GM10847 (cell line): ENCODE measurements at regions not wholly inside any gene's neighbourhood (a gene's known extent, or its start where the extent isn't known, plus 50 kb on each side); places are given as distances from the start of the nearest gene placed in this dataset.

ENCODE experiments used
- POLR2A ChIP-seq: IDR thresholded peaks from 2 replicates; pipeline ENCODE4 v1.6.1; 2011; ENCODE audit not compliant: insufficient read length; ENCODE audit errors: extremely low read depth

GRCh38 chr12:90842477-90842876 lies 112.5 kb downstream of the CCER1 start:
- TF ChIP-seq POLR2A, result no peak

GRCh38 chr12:90841336-90841735 lies 113.6 kb downstream of the CCER1 start:
- TF ChIP-seq POLR2A, result no peak

DNA sequence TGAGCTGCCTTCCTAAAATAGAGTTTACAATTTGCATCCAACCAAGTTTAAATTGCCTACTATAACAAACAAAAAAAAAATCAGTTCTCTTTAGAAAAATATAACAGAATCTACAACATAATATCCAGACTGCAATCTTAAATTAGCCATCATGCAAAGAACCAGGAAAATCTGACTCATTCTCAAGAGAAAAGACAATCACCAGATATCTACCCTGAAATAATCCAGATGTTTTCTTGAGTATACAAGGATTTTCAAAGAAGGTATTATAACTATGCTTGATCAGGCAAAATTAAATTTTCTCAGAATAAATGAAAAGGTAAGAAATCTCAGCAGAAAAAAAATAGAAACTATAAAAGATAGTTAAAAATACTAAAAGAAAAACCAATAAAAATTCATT lies 115.6 kb downstream of the CCER1 start:
- no peak for TF ChIP-seq POLR2A

GRCh38 chr12:90836689-90837088 lies 118.3 kb downstream of the CCER1 start:
- no peak for TF ChIP-seq POLR2A

DNA sequence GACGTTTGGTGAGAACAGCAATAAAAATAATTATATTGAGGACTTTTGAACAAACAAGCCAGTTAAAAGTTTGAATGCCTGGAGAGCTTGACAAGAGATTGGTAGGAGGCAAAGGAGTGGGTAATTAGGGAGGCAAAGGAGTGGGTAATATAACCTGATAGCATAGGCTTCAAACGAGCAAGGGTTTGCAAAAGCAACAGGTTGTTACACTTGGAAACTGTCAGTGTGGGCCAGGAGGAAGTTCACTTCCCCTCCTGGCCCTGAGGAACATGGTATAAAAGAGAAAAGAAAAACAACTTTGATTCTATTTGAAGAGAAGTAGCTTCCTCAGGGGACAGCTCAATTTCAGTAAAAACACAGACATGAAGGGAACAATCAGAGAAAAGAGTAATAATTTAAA lies 121.7 kb downstream of the CCER1 start:
- TF ChIP-seq POLR2A, result no peak

- no peak for TF ChIP-seq POLR2A
Observed at GRCh38 chr12:90832427-90832826, 122.5 kb downstream of the CCER1 start.

GRCh38 chr12:90831712-90832111 lies 123.3 kb downstream of the CCER1 start:
- no peak for TF ChIP-seq POLR2A

GRCh38 chr12:90829044-90829443 lies 125.9 kb downstream of the CCER1 start:
- no peak for TF ChIP-seq POLR2A

- TF ChIP-seq POLR2A, result no peak
Observed at GRCh38 chr12:90828621-90829020, 126.4 kb downstream of the CCER1 start.

DNA sequence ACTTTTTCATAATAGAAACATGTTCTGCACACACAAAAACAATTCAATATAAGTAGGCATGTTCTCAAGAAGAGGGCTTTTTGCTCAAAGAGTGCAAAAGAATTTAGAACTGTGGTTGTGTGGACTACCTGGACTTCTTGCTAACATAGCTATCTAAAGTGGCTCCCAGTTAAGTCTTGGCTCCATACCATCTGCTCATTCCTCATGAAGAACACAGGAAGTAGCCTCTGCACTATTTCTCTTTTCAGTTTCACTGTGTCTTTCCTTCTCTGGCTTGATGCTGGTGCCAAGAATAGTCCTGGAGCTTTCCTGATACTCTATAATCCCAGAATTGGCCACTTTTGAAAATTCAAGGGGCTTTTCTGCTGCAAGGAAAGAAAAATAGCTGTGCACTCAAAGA lies 127.4 kb downstream of the CCER1 start:
- no peak for TF ChIP-seq POLR2A

DNA sequence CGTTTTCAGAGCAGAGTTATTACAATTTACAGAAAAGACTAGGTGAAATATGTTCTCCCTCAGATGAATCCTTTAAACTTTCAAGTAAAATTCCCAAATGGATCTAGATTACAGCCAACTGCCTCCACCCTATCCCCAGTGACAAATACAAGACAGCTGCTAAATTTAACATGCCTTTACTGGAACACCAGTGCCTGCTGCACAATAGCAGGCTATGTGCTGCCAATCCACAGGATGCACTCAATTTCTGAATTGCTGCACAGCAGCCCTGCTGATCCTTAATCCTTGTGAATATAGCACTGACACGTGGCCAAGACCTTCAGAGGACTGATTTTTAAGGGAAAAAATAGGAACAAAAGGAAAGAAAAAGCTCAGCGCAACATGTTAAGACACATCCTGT lies 128.9 kb downstream of the CCER1 start:
- TF ChIP-seq POLR2A, result no peak

- TF ChIP-seq POLR2A, result no peak
Observed at GRCh38 chr12:90823859-90824258, 131.1 kb downstream of the CCER1 start.

- TF ChIP-seq POLR2A, result no peak
Observed at GRCh38 chr12:90819709-90820108, 135.3 kb downstream of the CCER1 start.

DNA sequence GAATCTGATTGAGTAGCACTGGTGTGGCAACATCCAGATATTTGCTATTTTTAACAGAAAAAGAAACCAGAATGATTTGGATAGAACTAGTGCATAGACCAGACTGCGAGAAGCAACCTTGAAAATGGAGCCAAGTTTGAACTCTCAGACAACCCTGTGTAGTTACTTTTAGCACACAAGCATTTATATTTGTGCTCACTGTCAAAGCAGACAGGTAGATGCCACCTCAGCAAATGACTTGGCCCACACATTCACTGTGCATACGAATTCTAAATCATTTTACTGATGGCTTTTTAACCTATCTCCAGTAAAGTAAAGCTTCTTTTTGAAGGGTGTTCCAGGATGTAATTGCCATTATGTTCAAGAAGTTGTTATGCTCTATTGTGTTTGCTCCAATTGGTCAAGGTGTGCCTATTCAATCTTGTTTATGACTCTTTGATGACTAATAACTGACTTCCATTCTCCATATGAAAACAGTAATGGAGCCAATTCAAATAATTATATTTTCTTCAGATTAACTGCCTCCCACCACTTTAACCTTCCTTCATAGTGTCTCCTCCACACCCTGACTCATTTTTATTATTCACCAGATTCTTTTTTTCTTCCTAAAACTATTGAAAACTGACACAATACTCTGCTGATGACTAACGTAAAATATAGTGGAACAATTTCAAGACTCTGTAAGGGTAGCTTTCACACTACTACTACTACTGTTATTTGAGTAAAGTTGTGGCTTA lies 138.5 kb downstream of the CCER1 start:
- no peak for TF ChIP-seq POLR2A

GRCh38 chr12:90809940-90810339 lies 145.0 kb downstream of the CCER1 start:
- no peak for TF ChIP-seq POLR2A

GRCh38 chr12:90808568-90808967 lies 146.4 kb downstream of the CCER1 start:
- TF ChIP-seq POLR2A, result no peak

DNA sequence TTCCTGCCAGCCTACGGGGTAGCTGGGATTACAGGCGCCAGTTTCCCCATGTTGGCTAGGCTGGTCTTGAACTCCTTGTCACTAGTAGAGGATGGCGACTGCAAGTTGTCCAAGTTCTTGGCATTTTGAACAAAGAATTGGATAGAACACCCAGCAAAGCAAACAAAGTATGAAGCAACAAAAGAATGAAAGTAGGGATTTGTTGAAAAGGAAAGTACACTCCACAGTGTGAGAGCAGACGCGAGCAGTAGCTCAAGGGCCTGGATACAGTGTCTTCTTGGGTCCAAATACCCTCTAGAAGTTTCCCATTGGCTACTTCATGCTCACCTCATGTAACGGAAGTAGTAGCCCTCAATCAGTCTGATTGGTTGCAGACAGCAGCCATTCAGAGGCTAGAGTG lies 152.2 kb downstream of the CCER1 start:
- no peak for TF ChIP-seq POLR2A
